ENCODE measurements at regions not wholly inside any gene's neighbourhood (a gene's known extent, or its start where the extent isn't known, plus 50 kb on each side); places are given as distances from the start of the nearest gene placed in this dataset.

DNA sequence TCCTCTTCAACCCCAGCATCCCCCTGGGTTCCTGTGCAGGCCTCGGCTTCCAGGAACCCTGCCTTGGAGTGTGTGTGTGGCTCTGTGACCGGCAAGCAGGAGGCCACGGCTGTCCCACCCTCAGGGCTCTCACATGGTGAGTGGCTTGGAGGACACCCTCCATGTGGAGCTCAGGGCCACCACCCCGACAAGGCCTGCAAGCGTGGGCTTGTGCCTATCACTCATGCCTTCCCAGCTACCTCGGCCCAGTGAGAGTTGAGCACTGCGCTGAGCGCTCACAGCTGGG lies 76.7 kb downstream of the DACT2 start:
- no peaks in the 10 kb centered on the region for H3K27me3 ChIP-seq (ENCODE audit: control insufficient read depth in 2 of 2, insufficient read depth in 2 of 2, low read length in 2 of 2)
- H3K4me3 ChIP-seq (replicated peaks in 1 of 3; ENCODE audit: low read depth in 2 of 3, low read length in 3 of 3), result no peak overlapping the region
- H3K4me2 ChIP-seq (replicated peaks; ENCODE audit: extremely low read depth, low read length, poor library complexity, severe bottlenecking), result no peak overlapping the region
- no peak for TF ChIP-seq CTCF (IDR thresholded peaks at IDR 0.05)
- DNase-seq, result no peak
- H3K9ac ChIP-seq (ENCODE audit: insufficient read depth, low read length, poor library complexity, severe bottlenecking), result no peak overlapping the region
- Mint-ChIP-seq H3K27me3 (ENCODE audit: low read depth in 3 of 3) (peaks cover 0 to 4% (median 3%) of the 10 kb centered on the region in 3 donors), H3K4me1 (no peaks in the 10 kb centered on the region), H3K36me3 (no peaks in the 10 kb centered on the region), H3K4me3 (no peak overlapping the region), H3K27ac (no peak overlapping the region), H3K9me3 (no peaks in the 10 kb centered on the region)
- intact Hi-C loops (cut with micrococcal nuclease), result no loop called here
- H3K36me3 ChIP-seq (replicated peaks in 1 of 2; ENCODE audit: control insufficient read depth in 1 of 2, insufficient read depth in 2 of 2, low read length in 2 of 2), result no peaks in the 10 kb centered on the region
- H2AFZ ChIP-seq (ENCODE audit: insufficient read depth, low read depth, low read length, poor library complexity, severe bottlenecking), result no peak overlapping the region
- no peak overlapping the region for H3K27ac ChIP-seq (ENCODE audit: low read depth in 1 of 2, low read length in 2 of 2)
- no peaks in the 10 kb centered on the region for H4K20me1 ChIP-seq (ENCODE audit: insufficient read depth, low read length)
- 98% methylated on average over 7 of the region's 8 CpGs for WGBS (ENCODE audit: insufficient coverage)
- no peaks in the 10 kb centered on the region for H3K9me3 ChIP-seq (replicated peaks in 1 of 2; ENCODE audit: control insufficient read depth in 1 of 2, insufficient read depth in 1 of 2, low read length in 2 of 2)
- H3K79me2 ChIP-seq (ENCODE audit: insufficient read depth, low read length), result no peaks in the 10 kb centered on the region
- H3K4me1 ChIP-seq (ENCODE audit: control insufficient read depth in 1 of 2, insufficient read depth in 2 of 2, low read length in 2 of 2), result no peaks in the 10 kb centered on the region

DNA sequence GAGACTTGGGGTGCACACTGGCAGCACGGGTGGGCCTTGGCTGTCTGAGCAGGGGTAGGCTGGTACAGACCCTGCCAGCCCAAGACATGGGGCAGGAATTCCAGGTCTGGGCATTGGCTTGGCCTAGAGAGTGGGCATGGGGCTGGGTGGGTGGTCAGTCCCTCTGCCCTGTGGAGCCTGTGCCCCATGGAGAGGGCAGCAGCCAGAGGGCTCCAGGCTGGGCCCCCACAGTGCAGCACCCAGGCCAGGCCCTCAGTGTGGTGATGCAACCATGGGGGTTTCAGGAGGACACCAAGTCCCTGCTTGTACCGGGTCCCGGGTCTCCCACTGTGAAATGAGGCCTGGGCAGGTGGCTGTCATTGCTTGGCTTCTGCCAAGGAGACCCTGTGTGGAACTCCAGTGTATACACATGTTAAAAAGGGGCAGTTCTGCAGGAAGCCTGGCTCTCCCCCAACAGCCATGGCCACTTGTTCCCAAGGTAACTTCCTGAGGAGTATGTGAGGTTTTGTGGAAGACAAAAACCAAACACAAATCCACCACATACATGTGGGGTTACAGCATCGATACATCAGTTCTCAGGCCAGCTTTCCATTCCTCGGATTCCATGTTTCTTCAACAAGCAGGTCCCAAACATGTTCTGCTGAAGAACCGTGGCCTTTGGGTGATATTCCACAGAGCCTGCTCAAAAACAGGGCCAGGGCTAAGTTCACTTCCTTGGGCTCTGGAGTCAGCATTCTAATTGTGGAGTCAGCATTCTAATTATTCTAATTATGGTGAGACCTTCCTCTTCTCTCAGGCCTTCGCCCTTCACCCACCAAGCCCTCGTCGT lies 77.3 kb downstream of the DACT2 start:
- TF ChIP-seq CTCF (IDR thresholded peaks at IDR 0.05), result no peak
- Histone ChIP-seq H3K4me2 (replicated peaks; ENCODE audit: extremely low read depth, low read length, poor library complexity, severe bottlenecking) (no peak overlapping the region), H3K9me3 (replicated peaks in 1 of 2; ENCODE audit: control insufficient read depth in 1 of 2, insufficient read depth in 1 of 2, low read length in 2 of 2) (no peaks in the 10 kb centered on the region), H2AFZ (ENCODE audit: insufficient read depth, low read depth, low read length, poor library complexity, severe bottlenecking) (no peak overlapping the region), H3K4me3 (replicated peaks in 1 of 3; ENCODE audit: low read depth in 2 of 3, low read length in 3 of 3) (no peak overlapping the region), H3K4me1 (ENCODE audit: control insufficient read depth in 1 of 2, insufficient read depth in 2 of 2, low read length in 2 of 2) (no peaks in the 10 kb centered on the region), H3K79me2 (ENCODE audit: insufficient read depth, low read length) (no peaks in the 10 kb centered on the region), H3K9ac (ENCODE audit: insufficient read depth, low read length, poor library complexity, severe bottlenecking) (no peak overlapping the region), H3K27ac (ENCODE audit: low read depth in 1 of 2, low read length in 2 of 2) (no peak overlapping the region), H3K36me3 (replicated peaks in 1 of 2; ENCODE audit: control insufficient read depth in 1 of 2, insufficient read depth in 2 of 2, low read length in 2 of 2) (no peaks in the 10 kb centered on the region), H3K27me3 (ENCODE audit: control insufficient read depth in 2 of 2, insufficient read depth in 2 of 2, low read length in 2 of 2) (no peaks in the 10 kb centered on the region), H4K20me1 (ENCODE audit: insufficient read depth, low read length) (no peaks in the 10 kb centered on the region)
- no peaks in the 10 kb centered on the region for H3K36me3 Mint-ChIP-seq
- intact Hi-C loops (cut with micrococcal nuclease), result no loop called here
- H3K9me3 Mint-ChIP-seq, result peaks cover 0 to 2% (median 0%) of the 10 kb centered on the region in 7 donors
- WGBS (ENCODE audit: insufficient coverage), result 100% methylated on average over 3 of the region's 9 CpGs
- H3K4me1 Mint-ChIP-seq, result no peaks in the 10 kb centered on the region
- no peak for DNase-seq
- H3K4me3 Mint-ChIP-seq, result no peak overlapping the region
- peaks cover 0 to 3% (median 1%) of the 10 kb centered on the region in 3 donors for H3K27me3 Mint-ChIP-seq (ENCODE audit: low read depth in 3 of 3)
- peak overlapping the region in 1 of 7 donors; percentile 54 for H3K27ac Mint-ChIP-seq

All from CD14-positive monocyte (primary cell).